ENCODE measurements at regions not wholly inside any gene's neighbourhood (a gene's known extent, or its start where the extent isn't known, plus 50 kb on each side); places are given as distances from the start of the nearest gene placed in this dataset.

- peaks cover 12% of the 10 kb centered on the region for H3K4me1 ChIP-seq (ENCODE audit: control insufficient read depth, insufficient read depth, low read length)
- H3K9me3 ChIP-seq (ENCODE audit: control insufficient read depth, low read length), result no peaks in the 10 kb centered on the region
- no peak overlapping the region for H3K9ac ChIP-seq (ENCODE audit: low read length)
- no peaks in the 10 kb centered on the region for H3K36me3 ChIP-seq (ENCODE audit: control insufficient read depth, insufficient read depth, low read length)
- H3K27me3 ChIP-seq (ENCODE audit: control insufficient read depth, insufficient read depth, low read length), result no peaks in the 10 kb centered on the region
- no peak overlapping the region for H3K4me3 ChIP-seq (ENCODE audit: low read length)
Measured at GRCh38 chr5:115381911-115382662, 85.6 kb upstream of the CCDC112 start.

- no peaks in the 10 kb centered on the region for H3K36me3 ChIP-seq (ENCODE audit: control insufficient read depth, insufficient read depth, low read length)
- no peak overlapping the region for H3K9ac ChIP-seq (ENCODE audit: low read length)
- no peaks in the 10 kb centered on the region for H3K27me3 ChIP-seq (ENCODE audit: control insufficient read depth, insufficient read depth, low read length)
- H3K4me1 ChIP-seq (ENCODE audit: control insufficient read depth, insufficient read depth, low read length), result peaks cover 12% of the 10 kb centered on the region
- no peaks in the 10 kb centered on the region for H3K9me3 ChIP-seq (ENCODE audit: control insufficient read depth, low read length)
- H3K4me3 ChIP-seq (ENCODE audit: low read length), result no peak overlapping the region
Measured at GRCh38 chr5:115379622-115380344, 83.3 kb upstream of the CCDC112 start.

- Histone ChIP-seq H3K4me1 (ENCODE audit: control insufficient read depth, insufficient read depth, low read length) (peaks cover 12% of the 10 kb centered on the region), H3K27me3 (ENCODE audit: control insufficient read depth, insufficient read depth, low read length) (no peaks in the 10 kb centered on the region), H3K9ac (ENCODE audit: low read length) (no peak overlapping the region), H3K4me3 (ENCODE audit: low read length) (no peak overlapping the region), H3K36me3 (ENCODE audit: control insufficient read depth, insufficient read depth, low read length) (no peaks in the 10 kb centered on the region), H3K9me3 (ENCODE audit: control insufficient read depth, low read length) (no peaks in the 10 kb centered on the region)
Measured at GRCh38 chr5:115378754-115379153, 82.3 kb upstream of the CCDC112 start.

GRCh38 chr5:115377468-115378217 is 81.2 kb upstream of the CCDC112 start:
- no peak overlapping the region for H3K9ac ChIP-seq (ENCODE audit: low read length)
- H3K4me1 ChIP-seq (ENCODE audit: control insufficient read depth, insufficient read depth, low read length), result peaks cover 12% of the 10 kb centered on the region
- no peak overlapping the region for H3K4me3 ChIP-seq (ENCODE audit: low read length)
- H3K9me3 ChIP-seq (ENCODE audit: control insufficient read depth, low read length), result no peaks in the 10 kb centered on the region
- no peaks in the 10 kb centered on the region for H3K27me3 ChIP-seq (ENCODE audit: control insufficient read depth, insufficient read depth, low read length)
- no peaks in the 10 kb centered on the region for H3K36me3 ChIP-seq (ENCODE audit: control insufficient read depth, insufficient read depth, low read length)

GRCh38 chr5:115375893-115376292 is 79.4 kb upstream of the CCDC112 start:
- H3K27me3 ChIP-seq (ENCODE audit: control insufficient read depth, insufficient read depth, low read length), result no peaks in the 10 kb centered on the region
- no peak overlapping the region for H3K9ac ChIP-seq (ENCODE audit: low read length)
- peaks cover 12% of the 10 kb centered on the region for H3K4me1 ChIP-seq (ENCODE audit: control insufficient read depth, insufficient read depth, low read length)
- no peaks in the 10 kb centered on the region for H3K36me3 ChIP-seq (ENCODE audit: control insufficient read depth, insufficient read depth, low read length)
- no peaks in the 10 kb centered on the region for H3K9me3 ChIP-seq (ENCODE audit: control insufficient read depth, low read length)
- H3K4me3 ChIP-seq (ENCODE audit: low read length), result no peak overlapping the region

- Histone ChIP-seq H3K9ac (ENCODE audit: low read length) (no peak overlapping the region), H3K9me3 (ENCODE audit: control insufficient read depth, low read length) (no peaks in the 10 kb centered on the region), H3K4me1 (ENCODE audit: control insufficient read depth, insufficient read depth, low read length) (peaks cover 12% of the 10 kb centered on the region), H3K27me3 (ENCODE audit: control insufficient read depth, insufficient read depth, low read length) (no peaks in the 10 kb centered on the region), H3K4me3 (ENCODE audit: low read length) (no peak overlapping the region), H3K36me3 (ENCODE audit: control insufficient read depth, insufficient read depth, low read length) (no peaks in the 10 kb centered on the region)
Measured at GRCh38 chr5:115374057-115374775, 77.8 kb upstream of the CCDC112 start.

GRCh38 chr5:115372146-115372545 is 75.7 kb upstream of the CCDC112 start:
- no peaks in the 10 kb centered on the region for H3K4me1 ChIP-seq (ENCODE audit: control insufficient read depth, insufficient read depth, low read length)
- H3K4me3 ChIP-seq (ENCODE audit: low read length), result no peak overlapping the region
- H3K9ac ChIP-seq (ENCODE audit: low read length), result no peak overlapping the region
- H3K27me3 ChIP-seq (ENCODE audit: control insufficient read depth, insufficient read depth, low read length), result no peaks in the 10 kb centered on the region
- H3K36me3 ChIP-seq (ENCODE audit: control insufficient read depth, insufficient read depth, low read length), result no peaks in the 10 kb centered on the region
- no peaks in the 10 kb centered on the region for H3K9me3 ChIP-seq (ENCODE audit: control insufficient read depth, low read length)

- no peak overlapping the region for H3K9ac ChIP-seq (ENCODE audit: low read length)
- H3K27me3 ChIP-seq (ENCODE audit: control insufficient read depth, insufficient read depth, low read length), result no peaks in the 10 kb centered on the region
- H3K36me3 ChIP-seq (ENCODE audit: control insufficient read depth, insufficient read depth, low read length), result no peaks in the 10 kb centered on the region
- no peaks in the 10 kb centered on the region for H3K4me1 ChIP-seq (ENCODE audit: control insufficient read depth, insufficient read depth, low read length)
- H3K9me3 ChIP-seq (ENCODE audit: control insufficient read depth, low read length), result no peaks in the 10 kb centered on the region
- H3K4me3 ChIP-seq (ENCODE audit: low read length), result no peak overlapping the region
Measured at GRCh38 chr5:115369430-115370144, 73.1 kb upstream of the CCDC112 start.

- H3K9ac ChIP-seq (ENCODE audit: low read length), result no peak overlapping the region
- no peaks in the 10 kb centered on the region for H3K4me1 ChIP-seq (ENCODE audit: control insufficient read depth, insufficient read depth, low read length)
- H3K36me3 ChIP-seq (ENCODE audit: control insufficient read depth, insufficient read depth, low read length), result no peaks in the 10 kb centered on the region
- no peaks in the 10 kb centered on the region for H3K9me3 ChIP-seq (ENCODE audit: control insufficient read depth, low read length)
- H3K4me3 ChIP-seq (ENCODE audit: low read length), result no peak overlapping the region
- H3K27me3 ChIP-seq (ENCODE audit: control insufficient read depth, insufficient read depth, low read length), result no peaks in the 10 kb centered on the region
Measured at GRCh38 chr5:115366223-115366622, 69.8 kb upstream of the CCDC112 start.

- H3K9me3 ChIP-seq (ENCODE audit: control insufficient read depth, low read length), result no peaks in the 10 kb centered on the region
- H3K4me1 ChIP-seq (ENCODE audit: control insufficient read depth, insufficient read depth, low read length), result peaks cover 8% of the 10 kb centered on the region
Measured at GRCh38 chr5:115363879-115364278, 67.4 kb upstream of the CCDC112 start.

GRCh38 chr5:115360046-115360685 is 63.7 kb upstream of the CCDC112 start:
- no peaks in the 10 kb centered on the region for H3K36me3 ChIP-seq (ENCODE audit: control insufficient read depth, insufficient read depth, low read length)
- no peak overlapping the region for H3K9ac ChIP-seq (ENCODE audit: low read length)
- peaks cover 20% of the 10 kb centered on the region for H3K4me1 ChIP-seq (ENCODE audit: control insufficient read depth, insufficient read depth, low read length)
- no peaks in the 10 kb centered on the region for H3K9me3 ChIP-seq (ENCODE audit: control insufficient read depth, low read length)
- H3K4me3 ChIP-seq (ENCODE audit: low read length), result no peak overlapping the region
- no peaks in the 10 kb centered on the region for H3K27me3 ChIP-seq (ENCODE audit: control insufficient read depth, insufficient read depth, low read length)

More at GRCh38 chr5:115363879-115364278, 67.4 kb upstream of the CCDC112 start:
- no peaks in the 10 kb centered on the region for H3K36me3 ChIP-seq (ENCODE audit: control insufficient read depth, insufficient read depth, low read length)
- H3K4me3 ChIP-seq (ENCODE audit: low read length), result no peak overlapping the region
- H3K27me3 ChIP-seq (ENCODE audit: control insufficient read depth, insufficient read depth, low read length), result no peaks in the 10 kb centered on the region
- no peak overlapping the region for H3K9ac ChIP-seq (ENCODE audit: low read length)

Measured in mucosa of stomach (tissue), 1 donor.